NCI-H1417 (cell line): ENCODE measurements at regions not wholly inside any gene's neighbourhood (a gene's known extent, or its start where the extent isn't known, plus 50 kb on each side); places are given as distances from the start of the nearest gene placed in this dataset.

Experiments
- DNase-seq, 3 experiments: peaks; one replicate each; lab custom pipeline; 2025; lab: John Stamatoyannopoulos, UW

GRCh38 chr6:87936065-87936464 lies 111.6 kb upstream of the SPACA1 start:
- DNase-seq: no peak

DNA sequence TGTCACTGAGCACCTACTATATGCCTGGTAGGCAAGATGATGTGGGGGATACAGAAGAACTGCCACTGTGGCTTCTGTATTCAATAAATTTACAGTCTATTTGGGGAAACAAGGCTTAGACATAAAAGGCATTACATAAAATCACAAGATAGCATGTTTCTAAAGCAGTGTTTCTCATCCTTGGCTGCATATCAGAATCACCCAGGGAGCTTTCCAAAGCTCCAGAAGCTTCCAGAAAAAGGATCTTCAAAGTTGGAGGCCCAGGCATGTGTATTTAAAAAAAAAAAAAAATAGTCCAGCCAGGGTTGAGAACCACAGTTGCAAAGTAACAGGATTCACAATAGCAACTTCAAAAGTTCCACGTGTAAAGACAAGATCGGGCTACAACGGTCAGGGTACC lies 112.4 kb upstream of the SPACA1 start:
- DNase-seq: no peak

DNA sequence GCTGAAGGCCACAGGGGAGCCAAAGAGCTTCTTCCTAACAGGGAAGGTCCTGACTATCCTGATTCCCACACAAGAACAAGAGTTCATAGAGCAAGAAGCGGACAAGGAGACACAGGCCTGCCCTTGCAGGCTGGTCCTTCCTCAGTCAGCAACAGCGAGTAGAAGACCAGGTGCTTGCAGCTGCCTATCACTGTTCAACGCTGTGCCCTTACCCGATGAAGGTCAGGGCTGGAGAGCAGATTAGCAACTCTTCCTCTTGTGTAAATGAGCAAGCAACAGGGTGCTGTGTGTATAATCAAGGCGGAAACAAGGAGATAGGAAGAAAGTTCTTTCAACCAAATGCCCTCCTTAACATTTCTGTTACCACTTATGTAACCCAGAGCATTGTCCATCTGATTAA lies 115.3 kb upstream of the SPACA1 start:
- DNase-seq: no peak

DNA sequence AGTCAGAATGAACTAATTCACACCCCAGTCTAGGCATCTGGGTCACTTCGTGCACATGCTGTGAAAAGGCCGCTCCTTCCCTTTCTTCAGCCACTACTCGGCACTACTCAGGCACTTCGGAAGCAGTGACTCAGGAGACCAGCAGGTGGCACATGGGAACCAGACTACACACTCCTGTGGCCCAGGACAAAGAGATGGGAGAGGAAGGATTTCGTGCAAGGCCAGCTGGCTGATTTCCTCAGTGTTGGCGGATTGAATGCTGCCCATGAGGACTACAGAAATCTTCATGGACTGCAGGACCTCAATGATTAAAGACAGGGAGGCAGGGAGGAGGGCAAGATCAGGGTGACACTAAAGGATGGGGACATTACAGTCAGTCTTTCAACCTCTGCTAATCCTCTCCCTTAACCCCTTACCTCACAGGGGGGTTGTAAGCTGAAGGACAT lies 117.8 kb upstream of the SPACA1 start:
- DNase-seq: peak; percentile 50 to 83 (median 76)

DNA sequence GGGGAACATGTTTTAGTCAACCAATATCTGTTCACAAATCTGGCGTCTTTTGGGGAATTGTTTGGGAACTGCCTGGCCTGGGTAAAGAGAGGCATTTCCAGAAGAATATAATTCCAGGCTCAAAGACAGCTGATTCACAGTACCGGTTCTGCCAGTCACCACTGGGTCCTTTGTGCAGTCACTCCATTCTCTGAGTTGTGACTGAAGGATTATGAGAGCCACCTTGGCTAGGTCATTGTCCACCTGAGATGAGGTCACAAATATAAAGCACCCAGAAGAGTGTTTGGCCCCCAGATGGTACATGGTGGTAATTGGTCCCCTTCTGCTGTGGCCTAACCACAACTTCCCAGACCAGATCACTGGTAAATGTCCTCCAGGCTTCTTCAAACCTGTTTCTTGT lies 121.0 kb upstream of the SPACA1 start:
- no peak for DNase-seq

- DNase-seq: no peak
These were observed 121.6 kb upstream of the SPACA1 start for GRCh38 chr6:87926072-87926471.

GRCh38 chr6:87925373-87926060 lies 122.1 kb upstream of the SPACA1 start:
- peak in 2 of 3 experiments; percentile 5 to 11 for DNase-seq

- no peak for DNase-seq
These were observed 124.1 kb upstream of the SPACA1 start for GRCh38 chr6:87923389-87924050.

- DNase-seq: peak in 1 of 3 experiments; percentile 72
These were observed 124.7 kb upstream of the SPACA1 start for GRCh38 chr6:87922947-87923330.

DNA sequence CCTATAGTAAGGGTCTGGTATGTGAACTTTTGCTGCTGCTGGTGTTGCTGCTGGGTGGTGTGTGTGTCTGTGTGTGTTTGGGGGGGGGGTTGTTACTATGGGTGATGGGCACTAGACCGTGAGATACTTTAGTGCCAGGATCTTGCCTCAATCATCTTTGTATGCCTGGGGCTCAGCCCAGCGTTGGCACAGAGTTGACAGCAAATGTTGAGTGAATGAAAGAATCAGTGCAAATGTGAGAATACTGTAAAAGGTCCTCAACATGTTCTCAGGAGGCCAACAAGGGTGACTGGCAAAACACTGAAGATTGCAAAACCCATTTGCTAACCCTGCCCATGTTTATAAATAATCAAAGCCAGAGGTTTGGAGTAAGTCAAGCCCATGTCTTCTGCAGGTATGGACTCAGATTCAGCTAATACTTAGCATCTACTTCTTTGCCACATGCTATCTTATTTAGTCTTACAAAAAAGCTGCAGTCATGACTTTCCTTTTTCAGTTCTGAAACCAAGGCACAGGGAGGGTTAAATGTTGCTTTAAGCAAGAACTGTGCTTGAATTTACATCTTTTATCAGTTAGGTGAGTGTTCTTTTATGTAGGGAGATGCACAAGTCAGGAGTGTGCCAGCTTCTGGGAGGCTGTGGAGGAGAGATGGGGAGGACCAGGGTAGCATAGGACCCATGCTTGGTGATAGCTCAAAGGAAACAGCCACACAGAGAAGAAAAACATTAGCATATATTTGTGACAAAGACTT lies 125.3 kb upstream of the SPACA1 start:
- no peak for DNase-seq

DNA sequence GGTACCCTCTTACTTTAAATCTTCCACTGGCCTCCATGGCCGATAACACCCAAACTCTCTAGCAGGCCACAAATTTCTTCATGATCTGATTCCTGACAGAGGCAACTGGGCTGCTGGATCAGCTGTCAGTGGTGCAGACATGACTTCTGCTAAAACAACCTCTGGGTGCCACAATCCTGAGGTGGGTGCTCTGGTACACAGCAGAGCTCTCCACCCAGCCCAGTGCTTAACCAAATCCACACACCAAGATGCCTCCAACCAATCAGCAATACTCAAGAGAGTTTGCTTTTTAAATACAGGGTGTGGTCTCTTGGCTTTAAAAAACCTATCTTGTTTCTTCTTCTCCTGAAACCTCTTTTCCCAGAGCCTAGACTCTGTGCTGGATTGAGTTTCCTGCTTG lies 126.6 kb upstream of the SPACA1 start:
- no peak for DNase-seq

DNA sequence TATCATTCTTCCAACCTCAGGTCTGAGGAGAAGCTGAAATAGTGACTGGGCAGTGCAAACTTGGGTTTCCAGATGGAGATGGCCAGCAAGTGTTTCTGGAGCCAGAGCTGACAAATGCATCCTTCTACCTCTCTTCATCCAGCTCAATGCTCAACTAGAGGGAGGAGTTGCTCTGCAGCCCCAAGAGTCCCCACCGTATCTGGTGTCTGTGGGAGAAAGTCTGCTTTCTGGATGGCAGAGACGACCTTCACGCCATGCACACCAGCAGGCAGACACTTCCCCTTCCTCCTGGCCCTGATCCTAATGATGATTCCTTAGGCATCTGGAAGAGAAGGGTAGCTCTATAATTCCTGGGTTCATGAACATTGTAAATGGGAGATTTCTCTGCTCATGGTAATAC lies 127.4 kb upstream of the SPACA1 start:
- no peak for DNase-seq

DNA sequence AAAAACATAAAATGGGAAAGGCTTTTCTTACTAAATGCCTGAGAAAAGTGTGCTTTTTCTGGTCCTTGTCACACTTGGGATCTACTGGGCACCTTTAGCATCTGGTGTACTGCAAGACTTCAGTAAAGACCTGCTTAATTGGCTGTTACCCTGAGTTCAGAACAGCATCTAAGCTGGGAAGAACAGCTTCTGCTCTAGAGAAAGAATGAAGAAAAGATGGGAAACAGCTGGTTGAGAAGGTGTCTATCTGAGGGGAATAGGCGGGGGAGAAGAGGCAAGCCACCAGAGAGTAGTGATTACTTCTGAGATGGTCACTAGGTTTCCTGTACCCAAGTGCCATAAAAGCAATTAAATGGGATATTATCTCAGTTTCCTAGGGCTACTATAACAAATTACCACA lies 128.2 kb upstream of the SPACA1 start:
- DNase-seq: no peak

DNA sequence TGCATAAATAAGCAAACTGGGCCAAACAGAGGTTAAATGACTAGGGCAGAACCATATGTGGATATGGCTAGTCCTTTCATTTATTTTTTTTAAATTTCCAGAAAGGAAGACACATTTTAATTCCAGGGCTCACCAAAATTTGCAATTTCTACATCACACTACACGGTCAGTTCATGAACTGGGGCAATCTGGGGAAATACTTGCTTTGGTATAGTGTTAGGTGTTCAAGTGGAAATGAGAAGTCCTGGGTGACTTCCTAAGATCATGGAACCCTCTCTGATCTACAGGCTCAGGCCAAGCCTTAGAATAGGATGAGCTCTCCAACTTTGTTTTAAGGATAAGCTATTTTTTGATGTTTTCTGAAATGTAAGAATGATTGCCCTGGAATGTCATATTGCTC lies 128.6 kb upstream of the SPACA1 start:
- DNase-seq: no peak

GRCh38 chr6:87918461-87918941 lies 129.1 kb upstream of the SPACA1 start:
- DNase-seq: peak in 2 of 3 experiments; percentile 21 to 33

DNA sequence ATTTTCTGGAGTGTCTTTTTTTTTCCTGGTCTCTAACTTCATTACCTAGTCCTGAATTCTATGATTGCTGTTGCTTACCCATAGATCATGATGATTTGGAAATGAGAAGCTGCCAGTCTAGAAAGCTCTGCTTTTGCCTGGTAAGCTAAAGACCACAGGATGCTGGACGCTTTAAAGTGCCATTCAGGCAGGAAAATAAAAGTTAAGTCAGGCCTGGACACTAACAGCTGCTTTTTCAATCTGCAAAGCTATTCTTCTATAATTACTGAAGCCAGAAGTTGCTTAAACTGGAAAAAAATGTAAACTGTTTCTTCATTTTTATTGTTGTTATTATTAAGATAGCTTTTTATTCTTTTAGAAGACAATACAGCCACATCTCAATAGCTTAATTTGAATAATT lies 129.8 kb upstream of the SPACA1 start:
- no peak for DNase-seq

DNA sequence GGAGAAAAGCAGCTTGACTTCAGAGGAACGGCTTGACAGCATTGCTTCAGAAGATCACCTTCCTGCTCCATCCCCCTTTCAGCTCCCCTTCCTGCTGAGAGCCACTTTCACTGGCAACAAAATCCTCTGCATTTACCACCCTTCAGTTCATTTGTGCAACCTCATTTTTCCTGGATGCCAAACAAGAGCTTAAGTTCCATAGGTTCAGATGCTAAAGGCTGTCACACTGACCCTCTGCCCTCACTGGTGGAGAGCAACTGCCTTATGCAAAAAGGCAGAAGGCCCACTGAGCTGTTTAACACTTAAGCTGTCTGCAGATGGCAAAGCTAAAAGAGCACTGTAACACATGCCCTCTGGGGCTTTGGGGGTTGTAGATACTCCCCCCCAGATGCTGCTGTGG lies 131.2 kb upstream of the SPACA1 start:
- DNase-seq: no peak

DNA sequence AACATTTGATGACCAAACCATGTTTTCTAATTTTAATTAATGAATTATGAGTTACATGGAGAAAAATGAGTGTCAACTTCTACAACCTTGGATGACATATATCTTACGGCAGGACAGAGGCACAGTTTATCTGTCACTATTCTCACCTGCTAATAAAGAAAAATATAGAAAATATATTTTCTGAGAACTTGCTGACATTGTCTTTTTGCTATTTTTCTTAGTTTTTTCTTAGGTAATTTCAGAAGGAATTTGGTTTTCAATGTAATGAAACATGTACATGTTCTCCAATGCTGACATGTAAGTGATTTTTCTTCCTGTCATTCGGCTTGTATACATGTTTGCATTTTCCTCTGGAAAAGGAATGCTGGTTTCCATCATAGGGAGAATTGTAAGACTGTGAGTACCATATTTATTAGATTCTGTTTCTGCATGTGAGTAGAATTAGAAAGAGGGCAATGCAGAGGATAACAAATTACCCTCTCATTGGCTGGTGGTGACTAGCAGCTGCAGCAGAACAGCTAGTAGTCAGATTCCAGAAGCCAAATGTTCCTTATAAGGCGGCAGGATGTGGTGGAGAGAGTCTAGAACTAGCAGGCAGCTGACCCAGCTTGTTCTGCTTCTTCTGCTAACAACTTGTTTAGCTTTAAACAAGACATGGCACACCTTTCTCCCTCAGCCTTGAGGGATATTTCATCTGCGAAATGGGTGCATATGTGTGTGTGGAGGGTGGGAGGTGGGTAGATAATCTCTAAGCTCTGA lies 132.8 kb upstream of the SPACA1 start:
- DNase-seq: no peak

DNA sequence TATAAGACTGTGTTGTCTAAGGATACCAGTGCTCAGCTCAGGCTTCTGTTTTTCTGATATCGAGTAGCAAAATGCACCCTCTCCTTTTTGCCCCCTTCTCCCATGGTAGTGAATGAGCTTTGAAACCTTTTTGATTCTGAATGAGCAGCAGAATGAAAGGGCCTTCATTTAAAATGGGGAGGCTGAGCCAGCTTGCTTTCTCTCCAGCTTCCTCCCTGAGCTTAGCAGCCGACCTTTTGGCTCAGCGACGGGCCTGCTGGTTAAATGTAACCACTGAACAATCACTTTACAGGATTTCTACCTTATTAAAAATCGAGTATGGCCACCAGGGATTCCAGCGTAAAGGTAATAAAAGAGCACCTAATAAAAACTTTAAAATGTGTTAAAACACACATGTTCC lies 133.7 kb upstream of the SPACA1 start:
- DNase-seq: no peak

GRCh38 chr6:87912102-87912501 lies 135.5 kb upstream of the SPACA1 start:
- DNase-seq: no peak

DNA sequence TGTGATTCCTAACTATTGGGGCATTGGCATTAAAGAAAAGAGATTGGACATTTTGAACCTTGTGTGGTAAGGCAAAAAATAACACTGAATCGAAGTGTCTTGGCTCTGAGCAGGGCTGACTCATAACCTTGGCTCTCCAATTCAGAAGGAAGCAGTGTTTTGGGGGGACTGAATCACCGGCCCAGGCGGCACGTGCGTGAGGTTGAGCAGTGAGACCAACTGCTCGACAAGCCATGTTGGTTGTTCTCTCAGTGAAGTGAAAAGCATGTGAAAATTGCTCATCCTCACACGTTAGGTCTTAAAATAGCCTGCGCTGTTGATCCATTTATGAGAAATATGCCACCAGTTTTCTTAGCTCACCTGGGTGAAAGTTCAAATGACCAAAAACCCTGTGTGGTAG lies 137.8 kb upstream of the SPACA1 start:
- no peak for DNase-seq
